Naive thymus-derived CD8-positive, alpha-beta T cell (primary cell): ENCODE measurements at regions not wholly inside any gene's neighbourhood (a gene's known extent, or its start where the extent isn't known, plus 50 kb on each side); places are given as distances from the start of the nearest gene placed in this dataset.
A peak's percentile ranks its signal among the peaks of the same experiment; 100 is the strongest.
"Not testable (repeated sequence)": the region's sequence is repeated elsewhere in the genome, so short reads cannot be mapped to it uniquely, and the experiment has no call there.

Experiments used
- ATAC-seq, 2 donors: fragments of 150-1000 bp; cut with Tn5 transposase in 1 of 2; sonication (Bioruptor Pico), chemical (Tn5 transposase) in 1 of 2; 1 replicate in 1 of 2; 2 replicates in 1 of 2; pipeline ENCODE4 v1.10.0; 2021; ENCODE audit warnings: mild to moderate bottlenecking in 2 of 2, moderate library complexity in 2 of 2
- POLR2A ChIA-PET: fragments of 350-600 bp; sonication (Branson Sonifier 250); formaldehyde crosslinking; loops from one replicate; lab custom pipeline; 2021; ENCODE audit warnings: antibody characterized with exemption; lab: Charles Lee
- DNase-seq, 10 donors: peaks; one replicate each; pipeline versions ENCODE4 v3.0.0 to v3.0.0-alpha.2; 2020 to 2022
- H3K27ac Mint-ChIP-seq, 10 donors: one replicate each; pipeline ENCODE4 v1.8.0; 2020 to 2022; ENCODE audit warnings: mild to moderate bottlenecking in 10 of 10, mixed read lengths in 10 of 10, moderate library complexity in 4 of 10, inconsistent platforms in 1 of 10
- H3K27me3 Mint-ChIP-seq, 5 donors: one replicate each; pipeline ENCODE4 v1.8.0; 2021 to 2022; ENCODE audit warnings: mixed read lengths in 5 of 5
- H3K36me3 Mint-ChIP-seq, 3 donors: one replicate each; pipeline ENCODE4 v1.8.0; 2020 to 2022; ENCODE audit warnings: mixed read lengths in 3 of 3, mild to moderate bottlenecking in 2 of 3, inconsistent platforms in 1 of 3
- H3K4me1 Mint-ChIP-seq, 4 donors: one replicate each; pipeline ENCODE4 v1.8.0; 2021 to 2022; ENCODE audit warnings: mixed read lengths in 4 of 4
- H3K4me3 Mint-ChIP-seq, 10 donors: one replicate each; pipeline ENCODE4 v1.8.0; 2020 to 2022; ENCODE audit warnings: mild to moderate bottlenecking in 10 of 10, mixed read lengths in 10 of 10, moderate library complexity in 6 of 10, inconsistent platforms in 1 of 10
- H3K9me3 Mint-ChIP-seq, 9 donors: one replicate each; pipeline ENCODE4 v1.8.0; 2020 to 2022; ENCODE audit warnings: mixed read lengths in 9 of 9, mild to moderate bottlenecking in 3 of 9, inconsistent platforms in 1 of 9, moderate library complexity in 1 of 9

DNA sequence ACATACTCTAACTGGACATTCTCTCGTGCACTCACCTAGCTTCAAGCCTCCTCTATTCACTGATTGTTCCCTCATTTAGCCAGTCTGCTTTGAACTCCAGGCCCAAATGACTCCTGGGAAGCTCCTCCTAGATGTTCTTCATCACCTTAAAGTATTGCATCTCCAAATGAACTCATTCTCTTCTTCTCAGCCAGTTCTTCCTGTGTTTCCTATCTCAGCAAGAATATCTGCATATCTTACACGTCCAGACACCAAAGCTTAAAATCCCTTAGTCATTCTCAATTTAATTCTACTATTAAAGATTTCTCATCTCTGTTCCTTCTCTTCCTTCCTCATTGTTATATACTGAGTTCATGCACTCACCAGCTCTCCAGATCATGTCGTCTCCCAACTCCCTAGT is 118.6 kb upstream of the DAB2 start:
- Mint-ChIP-seq H3K36me3 (no peaks in the 10 kb centered on the region), H3K4me3 (no peak overlapping the region), H3K27ac (no peak overlapping the region), H3K9me3 (no peaks in the 10 kb centered on the region), H3K27me3 (peaks cover under 1 to 10% (median 4%) of the 10 kb centered on the region in 5 donors), H3K4me1 (peaks cover 0 to 6% (median 1%) of the 10 kb centered on the region in 4 donors)
- POLR2A ChIA-PET = no interaction called here
- no peak for DNase-seq
- ATAC-seq = no peak

DNA sequence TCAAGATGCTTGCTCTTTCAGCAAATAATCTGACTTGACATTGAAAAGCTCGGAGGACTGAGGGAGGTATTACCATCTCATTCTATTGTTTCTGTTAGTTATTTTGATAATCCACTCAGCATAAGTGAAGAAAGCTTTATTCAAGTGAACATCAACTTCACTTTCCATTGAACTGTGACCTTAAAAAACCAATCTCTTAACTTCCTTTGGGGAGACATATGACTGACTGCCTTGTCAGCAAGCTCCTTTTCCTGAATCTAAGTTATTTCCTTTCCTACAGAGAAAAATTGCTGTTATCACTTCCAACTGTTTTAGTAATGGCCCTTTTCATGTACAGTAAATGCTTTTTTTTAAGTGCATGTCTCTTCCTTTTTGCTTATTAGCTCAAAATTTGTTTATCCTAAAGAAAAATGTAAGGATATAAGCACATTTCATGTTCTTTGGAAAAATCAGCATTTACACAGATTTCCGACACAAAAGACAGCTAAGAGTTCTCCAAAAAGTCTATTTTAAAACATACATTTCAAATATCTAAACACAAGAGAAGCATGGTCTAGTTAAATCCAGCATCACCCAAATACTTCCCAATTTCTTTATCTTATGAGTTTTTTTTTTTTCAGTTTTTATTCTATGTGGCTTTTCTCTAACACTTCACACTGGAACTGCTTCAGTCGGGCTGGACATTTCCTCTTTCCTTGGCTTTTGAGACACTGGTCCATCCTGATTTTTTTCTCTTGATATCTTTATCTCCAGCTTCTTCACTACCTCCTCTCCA is 117.9 kb upstream of the DAB2 start:
- ATAC-seq = no peak

DNA sequence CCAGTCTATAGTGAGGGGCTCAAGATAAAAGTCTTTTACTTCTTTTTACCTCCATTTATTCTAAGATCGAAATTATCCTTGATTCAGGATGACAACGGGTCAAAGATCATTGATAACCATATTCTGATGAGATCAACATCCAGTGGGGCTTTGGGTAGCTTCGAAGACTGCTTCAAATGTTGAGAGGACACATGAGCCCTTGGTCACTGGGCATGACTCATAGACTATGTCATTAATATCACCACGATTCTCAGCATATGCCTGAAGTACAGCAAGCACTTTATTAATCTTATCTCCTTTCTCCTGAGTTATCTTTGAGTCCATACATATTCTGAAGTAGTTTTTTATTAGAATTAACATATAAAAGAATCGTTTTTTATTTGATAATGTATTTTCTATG is 117.1 kb upstream of the DAB2 start:
- POLR2A ChIA-PET = no interaction called here
- no peak for DNase-seq
- no peak for ATAC-seq
- H3K36me3 Mint-ChIP-seq = no peaks in the 10 kb centered on the region
- no peaks in the 10 kb centered on the region for H3K4me1 Mint-ChIP-seq
- H3K4me3 Mint-ChIP-seq = no peak overlapping the region
- peaks cover 4 to 17% (median 9%) of the 10 kb centered on the region in 5 donors for H3K27me3 Mint-ChIP-seq
- no peak overlapping the region for H3K27ac Mint-ChIP-seq
- H3K9me3 Mint-ChIP-seq = no peaks in the 10 kb centered on the region

More for the DNA sequence above, 117.9 kb upstream of the DAB2 start:
- Mint-ChIP-seq H3K27ac (no peak overlapping the region), H3K4me3 (no peak overlapping the region), H3K27me3 (peaks cover 4 to 16% (median 7%) of the 10 kb centered on the region in 5 donors), H3K4me1 (peaks cover 0 to 6% (median 1%) of the 10 kb centered on the region in 4 donors), H3K36me3 (no peaks in the 10 kb centered on the region), H3K9me3 (no peaks in the 10 kb centered on the region)
- no peak for DNase-seq
- POLR2A ChIA-PET = no interaction called here

DNA sequence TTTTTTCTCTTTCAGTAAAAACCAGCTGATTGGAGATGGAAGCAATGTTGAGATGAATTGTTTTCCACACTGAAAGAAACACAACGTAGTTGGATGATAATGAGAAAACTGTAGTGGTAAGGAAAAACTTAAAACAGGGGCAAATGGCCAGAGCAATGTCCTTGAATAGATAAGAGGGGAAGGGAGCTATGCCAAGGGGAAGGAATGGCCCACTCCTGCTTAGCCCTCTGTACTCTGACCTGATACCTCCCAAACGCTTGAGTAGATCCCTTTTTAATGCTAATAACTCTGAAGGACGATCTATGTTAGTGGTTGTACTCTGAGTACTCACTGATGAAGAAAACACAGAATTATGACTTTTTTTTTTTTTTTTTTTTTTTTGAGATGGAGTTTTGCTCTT is 114.7 kb upstream of the DAB2 start:
- ATAC-seq (no peak), DNase-seq (no peak)
- Mint-ChIP-seq H3K27me3 (peaks cover 4 to 17% (median 10%) of the 10 kb centered on the region in 5 donors), H3K4me3 (no peak overlapping the region), H3K36me3 (no peaks in the 10 kb centered on the region), H3K4me1 (no peaks in the 10 kb centered on the region), H3K9me3 (no peaks in the 10 kb centered on the region), H3K27ac (no peak overlapping the region)
- POLR2A ChIA-PET = interaction anchor here (0.7 kb wide), 1 partner anchor 362 kb away, joined by 4 read pairs; no protein-coding TSS in a partner anchor

GRCh38 chr5:39534690-39535089 is 109.9 kb upstream of the DAB2 start:
- no peak for ATAC-seq
- POLR2A ChIA-PET = no interaction called here

DNA sequence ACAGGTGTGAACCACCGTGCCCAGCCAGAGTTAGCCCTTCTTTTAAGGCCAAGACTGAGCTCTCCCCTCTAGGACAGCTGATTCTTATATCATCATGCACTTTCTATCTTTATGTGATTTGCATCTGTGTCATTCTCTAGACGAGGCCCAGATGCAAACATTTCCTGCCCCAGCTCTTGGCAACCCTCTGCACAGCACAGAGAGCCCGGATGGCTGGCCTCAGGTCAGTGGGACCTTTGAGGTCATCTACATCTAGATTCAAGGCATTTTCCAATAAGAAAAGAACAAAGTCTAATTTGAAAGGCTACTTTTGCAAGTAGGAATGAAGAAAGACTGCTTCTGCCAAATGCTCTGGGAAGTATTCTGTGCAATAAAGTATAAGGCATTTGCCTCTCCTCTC is 109.0 kb upstream of the DAB2 start:
- peaks cover 6 to 18% (median 9%) of the 10 kb centered on the region in 5 donors for H3K27me3 Mint-ChIP-seq
- POLR2A ChIA-PET = no interaction called here

More at GRCh38 chr5:39534690-39535089, 109.9 kb upstream of the DAB2 start:
- Mint-ChIP-seq H3K4me1 (peaks cover 0 to 1% (median 0%) of the 10 kb centered on the region in 4 donors), H3K4me3 (no peak overlapping the region), H3K36me3 (peaks cover 0 to 1% (median 0%) of the 10 kb centered on the region in 3 donors), H3K27ac (no peak overlapping the region), H3K27me3 (peaks cover 9 to 23% (median 9%) of the 10 kb centered on the region in 5 donors), H3K9me3 (no peaks in the 10 kb centered on the region)
- no peak for DNase-seq

DNA sequence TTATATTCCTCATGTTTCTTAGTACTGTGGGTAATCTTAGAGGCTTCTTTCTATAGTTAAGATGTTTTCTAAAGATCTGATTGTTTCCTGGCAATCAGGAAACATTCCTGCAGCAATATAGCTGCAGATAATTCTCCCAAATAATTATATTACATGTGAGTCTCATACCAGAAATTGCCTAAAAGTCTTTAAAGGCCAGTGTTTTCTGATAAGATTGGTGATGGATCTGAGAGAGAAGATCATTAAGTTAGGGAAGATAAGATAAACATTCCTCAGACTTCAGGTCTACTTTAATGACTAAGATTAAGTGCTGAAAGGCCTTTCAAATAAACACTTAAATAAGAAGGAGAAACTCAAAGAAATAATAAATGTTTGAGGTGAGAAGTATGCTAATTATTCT is 107.7 kb upstream of the DAB2 start:
- Mint-ChIP-seq H3K9me3 (no peaks in the 10 kb centered on the region), H3K4me1 (peaks cover 0 to 1% (median 0%) of the 10 kb centered on the region in 4 donors), H3K27me3 (peaks cover under 1 to 14% (median 9%) of the 10 kb centered on the region in 5 donors), H3K4me3 (no peak overlapping the region), H3K27ac (no peak overlapping the region), H3K36me3 (peaks cover 0 to 1% (median 0%) of the 10 kb centered on the region in 3 donors)
- ATAC-seq (no peak), DNase-seq (no peak)
- POLR2A ChIA-PET = no interaction called here

More for the DNA sequence above, 109.0 kb upstream of the DAB2 start:
- Mint-ChIP-seq H3K4me3 (no peak overlapping the region), H3K36me3 (peaks cover 0 to 1% (median 0%) of the 10 kb centered on the region in 3 donors), H3K9me3 (no peaks in the 10 kb centered on the region), H3K27ac (no peak overlapping the region), H3K4me1 (peaks cover 0 to 1% (median 0%) of the 10 kb centered on the region in 4 donors)
- DNase-seq (no peak), ATAC-seq (no peak)

DNA sequence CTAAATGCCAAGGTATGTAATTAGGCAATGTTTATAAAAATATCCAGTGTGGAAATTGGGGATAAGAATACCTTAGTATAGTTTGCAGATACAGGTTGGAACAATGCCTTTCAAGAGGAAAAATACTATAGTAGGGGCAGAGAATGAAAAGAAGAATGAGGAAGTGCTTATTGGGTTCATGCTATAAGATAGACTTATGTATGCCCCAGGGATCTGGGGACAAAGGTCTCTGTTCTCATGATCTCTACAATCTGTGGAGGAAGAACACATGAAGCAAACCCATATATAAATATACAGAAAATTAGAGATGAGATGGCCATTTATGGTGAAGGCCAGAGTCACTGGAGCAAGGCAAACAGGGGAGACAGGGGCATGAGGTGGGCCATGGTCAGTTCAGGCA is 106.5 kb upstream of the DAB2 start:
- POLR2A ChIA-PET = no interaction called here
- peaks cover 0 to 1% (median 0%) of the 10 kb centered on the region in 3 donors for H3K36me3 Mint-ChIP-seq
- no peaks in the 10 kb centered on the region for H3K9me3 Mint-ChIP-seq
- DNase-seq (no peak), ATAC-seq (no peak)
- H3K4me1 Mint-ChIP-seq = peaks cover 0 to 2% (median under 1%) of the 10 kb centered on the region in 4 donors
- H3K27me3 Mint-ChIP-seq = peaks cover 0 to 18% (median 9%) of the 10 kb centered on the region in 5 donors
- no peak overlapping the region for H3K27ac Mint-ChIP-seq
- H3K4me3 Mint-ChIP-seq = no peak overlapping the region

DNA sequence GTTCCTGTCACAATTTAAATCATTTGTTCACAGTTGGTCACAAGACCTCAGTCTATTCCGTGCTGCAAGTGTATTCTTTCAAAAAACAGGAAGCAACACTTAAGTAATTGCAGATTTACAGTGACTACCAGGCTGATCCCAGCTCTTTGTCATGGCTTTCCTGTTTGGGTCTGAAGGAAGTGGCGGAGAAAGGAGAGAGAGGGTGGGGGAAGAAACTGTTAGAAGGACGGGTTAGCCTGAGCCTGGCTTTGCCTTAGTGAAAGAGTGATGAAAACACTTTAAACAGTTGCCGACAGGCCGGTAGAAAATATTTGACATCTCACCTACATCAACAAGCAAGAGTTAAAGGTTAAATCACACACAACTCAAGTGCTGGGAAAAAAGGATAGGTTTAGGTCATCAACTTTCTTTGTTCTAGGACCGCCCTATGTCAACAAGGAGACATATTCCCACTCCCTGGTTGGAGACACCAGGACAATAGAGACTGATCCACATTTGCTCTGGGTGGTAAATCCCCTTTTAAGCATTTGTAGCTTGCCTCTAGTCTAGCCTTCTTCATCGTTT is 102.2 kb upstream of the DAB2 start:
- H3K4me3 Mint-ChIP-seq = no peak overlapping the region
- POLR2A ChIA-PET = no interaction called here
- peak overlapping the region in 1 of 10 donors; percentile 6 for H3K27ac Mint-ChIP-seq
- ATAC-seq (no peak), DNase-seq (no peak)
- no peaks in the 10 kb centered on the region for H3K36me3 Mint-ChIP-seq
- peaks cover 0 to 4% (median 0%) of the 10 kb centered on the region in 9 donors for H3K9me3 Mint-ChIP-seq
- peaks cover 0 to 21% (median 4%) of the 10 kb centered on the region in 5 donors for H3K27me3 Mint-ChIP-seq
- H3K4me1 Mint-ChIP-seq = peaks cover 0 to 2% (median under 1%) of the 10 kb centered on the region in 4 donors

- H3K27me3 Mint-ChIP-seq = peaks cover 4 to 18% (median 9%) of the 10 kb centered on the region in 5 donors
- H3K9me3 Mint-ChIP-seq, H3K4me1 Mint-ChIP-seq, ATAC-seq, H3K4me3 Mint-ChIP-seq, DNase-seq, H3K36me3 Mint-ChIP-seq, H3K27ac Mint-ChIP-seq, POLR2A ChIA-PET: not testable (repeated sequence)
Measured at GRCh38 chr5:39525781-39526180, 101.0 kb upstream of the DAB2 start.

DNA sequence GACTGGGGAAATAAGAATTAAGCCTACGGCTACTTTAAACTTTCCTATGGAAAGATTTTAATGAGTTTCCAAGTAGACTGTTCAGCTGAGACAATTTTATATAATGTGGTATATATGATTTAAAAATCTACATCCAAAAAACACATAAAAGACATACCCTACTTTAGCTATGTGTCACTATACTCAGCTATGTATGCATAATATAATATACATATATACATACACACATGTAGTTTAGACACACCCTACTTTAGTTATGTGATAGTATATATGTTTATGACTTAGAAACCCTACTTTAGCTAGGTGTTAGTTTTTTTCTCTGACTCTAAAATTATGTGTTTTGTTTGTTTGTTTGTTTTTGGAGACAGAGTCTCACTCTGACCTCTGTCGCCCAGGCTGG is 100.5 kb upstream of the DAB2 start:
- Mint-ChIP-seq H3K36me3 (no peaks in the 10 kb centered on the region), H3K27ac (no peak overlapping the region), H3K4me3 (no peak overlapping the region), H3K9me3 (peaks cover 0 to 4% (median 0%) of the 10 kb centered on the region in 9 donors), H3K27me3 (peaks cover 4 to 18% (median 9%) of the 10 kb centered on the region in 5 donors), H3K4me1 (peaks cover 0 to 2% (median 0%) of the 10 kb centered on the region in 4 donors)
- POLR2A ChIA-PET = no interaction called here
- DNase-seq = no peak
- ATAC-seq = no peak

- Mint-ChIP-seq H3K36me3 (no peaks in the 10 kb centered on the region), H3K27ac (no peak overlapping the region), H3K9me3 (peaks cover 0 to 4% (median 0%) of the 10 kb centered on the region in 9 donors), H3K27me3 (peaks cover 4 to 16% (median 9%) of the 10 kb centered on the region in 5 donors), H3K4me1 (peaks cover 0 to 2% (median 0%) of the 10 kb centered on the region in 4 donors), H3K4me3 (no peak overlapping the region)
- POLR2A ChIA-PET = no interaction called here
- ATAC-seq = no peak
- DNase-seq = no peak
Measured at GRCh38 chr5:39523821-39524220, 99.0 kb upstream of the DAB2 start.

- H3K4me3 Mint-ChIP-seq = no peak overlapping the region
- POLR2A ChIA-PET = no interaction called here
- no peaks in the 10 kb centered on the region for H3K36me3 Mint-ChIP-seq
- ATAC-seq (no peak), DNase-seq (no peak)
- peaks cover 0 to 4% (median 0%) of the 10 kb centered on the region in 9 donors for H3K9me3 Mint-ChIP-seq
- peaks cover 1 to 13% (median 9%) of the 10 kb centered on the region in 5 donors for H3K27me3 Mint-ChIP-seq
- no peak overlapping the region for H3K27ac Mint-ChIP-seq
- peaks cover 0 to 2% (median 0%) of the 10 kb centered on the region in 4 donors for H3K4me1 Mint-ChIP-seq
Measured at GRCh38 chr5:39521940-39522590, 97.3 kb upstream of the DAB2 start.
